Activated T-helper 2 cell treated with anti-CD3 and anti-CD28 coated beads, Interferon-gamma antibody, Interleukin-2, Interleukin-4, amounts not matched to agents 10 μg/mL and 5 μg/mL and 100 μg/mL, durations not matched to agents 14 hours and 24 hours and 36 hours (primary cell): ENCODE measurements at regions not wholly inside any gene's neighbourhood (a gene's known extent, or its start where the extent isn't known, plus 50 kb on each side); places are given as distances from the start of the nearest gene placed in this dataset.
"Not testable (repeated sequence)": the region's sequence is repeated elsewhere in the genome, so short reads cannot be mapped to it uniquely, and the experiment has no call there.

Experiments
- DNase-seq: peaks from one replicate; pipeline ENCODE4 v3.0.0; 2021; ENCODE audit warnings: low spot score
- H3K27ac Mint-ChIP-seq: one replicate; pipeline ENCODE4 v1.8.0; 2021; ENCODE audit warnings: mixed read lengths
- H3K27me3 Mint-ChIP-seq: one replicate; pipeline ENCODE4 v1.8.0; 2021; ENCODE audit warnings: low read depth, mixed read lengths
- H3K36me3 Mint-ChIP-seq: one replicate; pipeline ENCODE4 v1.8.0; 2021; ENCODE audit warnings: low read depth, mixed read lengths
- H3K4me1 Mint-ChIP-seq: one replicate; pipeline ENCODE4 v1.8.0; 2021; ENCODE audit warnings: low read depth, mixed read lengths
- H3K4me3 Mint-ChIP-seq: one replicate; pipeline ENCODE4 v1.8.0; 2021; ENCODE audit warnings: low read depth, mild to moderate bottlenecking, moderate library complexity, mixed read lengths
- H3K9me3 Mint-ChIP-seq: one replicate; pipeline ENCODE4 v1.8.0; 2021; ENCODE audit warnings: mixed read lengths
- intact Hi-C: fragments of 100-400 bp; cut with micrococcal nuclease; formaldehyde crosslinking; loops from one replicate; pipeline ENCODE4 v1.15.1; 2023

DNA sequence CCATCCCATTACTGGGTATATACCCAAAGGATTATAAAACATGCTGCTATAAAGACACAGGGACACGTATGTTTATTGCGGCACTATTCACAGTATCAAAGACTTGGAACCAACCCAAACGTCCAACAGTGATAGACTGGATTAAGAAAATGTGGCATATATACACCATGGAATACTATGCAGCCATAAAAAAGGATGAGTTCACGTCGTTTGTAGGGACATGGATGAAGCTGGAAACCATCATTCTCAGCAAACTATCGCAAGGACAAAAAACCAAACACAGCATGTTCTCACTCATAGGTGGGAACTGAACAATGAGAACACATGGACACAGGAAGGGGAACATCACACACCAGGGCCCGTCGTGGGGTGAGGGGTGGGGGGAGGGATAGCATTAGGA is 106.1 kb downstream of the CHD1L start:
- H3K4me3 Mint-ChIP-seq, H3K27ac Mint-ChIP-seq, H3K9me3 Mint-ChIP-seq, H3K4me1 Mint-ChIP-seq, DNase-seq, H3K36me3 Mint-ChIP-seq, H3K27me3 Mint-ChIP-seq, intact Hi-C loops: not testable (repeated sequence)

DNA sequence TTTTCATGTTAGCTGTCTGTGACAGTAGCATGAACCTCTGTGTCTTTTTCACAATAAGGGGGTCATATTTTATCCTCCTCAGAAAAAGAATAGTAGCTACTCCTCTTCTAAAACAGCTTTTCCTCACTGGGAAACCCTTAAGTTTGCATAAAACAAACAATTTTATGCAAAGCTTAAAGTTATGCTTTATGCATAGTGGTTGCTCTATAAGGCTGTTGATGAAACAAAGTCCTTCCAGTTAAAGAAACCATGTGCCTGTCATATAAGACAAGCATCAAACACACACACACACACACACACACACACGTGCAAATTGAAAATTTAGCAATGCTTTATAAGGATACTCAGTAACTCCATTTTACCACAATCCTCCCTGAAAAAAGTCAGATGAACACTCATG is 107.0 kb downstream of the CHD1L start:
- H3K9me3 Mint-ChIP-seq, result no peaks in the 10 kb centered on the region
- DNase-seq, result no peak

GRCh38 chr1:147351140-147351835 is 108.8 kb downstream of the CHD1L start:
- peaks cover 2% of the 10 kb centered on the region for H3K27me3 Mint-ChIP-seq
- no peak overlapping the region for H3K27ac Mint-ChIP-seq
- no peaks in the 10 kb centered on the region for H3K36me3 Mint-ChIP-seq
- no peaks in the 10 kb centered on the region for H3K4me1 Mint-ChIP-seq
- no peaks in the 10 kb centered on the region for H3K9me3 Mint-ChIP-seq
- intact Hi-C loops, result no loop called here
- DNase-seq, result no peak
- no peak overlapping the region for H3K4me3 Mint-ChIP-seq

More for the DNA sequence above, 107.0 kb downstream of the CHD1L start:
- H3K4me3 Mint-ChIP-seq, result no peak overlapping the region
- H3K4me1 Mint-ChIP-seq, result no peaks in the 10 kb centered on the region
- intact Hi-C loops, result no loop called here
- H3K36me3 Mint-ChIP-seq, result no peaks in the 10 kb centered on the region
- peaks cover 7% of the 10 kb centered on the region for H3K27me3 Mint-ChIP-seq
- no peak overlapping the region for H3K27ac Mint-ChIP-seq

DNA sequence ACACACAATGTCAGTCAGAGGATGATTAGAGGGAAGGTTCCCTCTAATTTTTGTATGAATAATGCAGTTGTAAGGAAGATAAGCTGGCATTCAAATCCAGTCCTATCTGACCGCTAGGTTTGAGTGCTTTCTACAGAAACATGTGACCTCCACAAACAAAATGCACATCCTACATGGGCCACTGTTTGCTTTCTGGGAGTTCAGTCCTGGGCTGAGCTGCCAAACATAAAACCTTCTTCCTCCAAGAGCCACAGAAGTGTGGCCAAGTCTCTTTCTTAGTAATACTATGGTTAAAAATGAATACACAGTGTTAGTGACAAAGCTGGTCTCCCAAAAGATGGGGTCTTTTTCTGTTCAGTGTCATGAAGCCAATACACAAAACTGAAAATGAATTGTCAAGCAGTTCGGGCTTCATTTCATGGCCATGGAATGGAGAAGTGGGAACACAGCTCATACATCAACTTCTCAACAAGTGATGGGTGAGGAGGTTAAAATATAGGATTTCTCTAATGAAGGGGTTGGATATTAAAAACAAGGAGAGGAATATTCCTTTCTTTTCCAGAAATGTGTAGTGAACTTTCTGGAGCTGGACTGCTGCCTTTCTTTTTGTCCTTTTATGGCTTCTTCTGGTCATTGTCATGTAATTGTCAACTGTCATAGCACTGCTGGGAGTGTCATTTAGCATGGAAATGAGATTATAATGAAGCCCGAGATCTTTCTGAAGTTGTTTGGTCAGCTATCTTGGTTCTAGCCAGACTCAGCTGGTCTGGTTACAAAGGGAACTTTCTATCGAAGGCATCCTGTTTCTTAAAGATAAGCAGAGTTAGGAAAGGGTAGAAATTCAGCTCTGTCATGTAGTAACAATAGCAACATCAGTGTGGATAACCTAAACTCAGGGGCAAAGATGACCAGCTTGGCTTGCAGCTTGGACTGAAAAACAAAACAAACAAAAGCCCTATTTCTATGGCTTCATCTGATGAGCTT is 135.1 kb downstream of the CHD1L start:
- H3K9me3 Mint-ChIP-seq, result peaks cover 13% of the 10 kb centered on the region
- no peaks in the 10 kb centered on the region for H3K36me3 Mint-ChIP-seq
- H3K27ac Mint-ChIP-seq, result no peak overlapping the region
- intact Hi-C loops, result no loop called here
- H3K4me3 Mint-ChIP-seq, result no peak overlapping the region
- no peaks in the 10 kb centered on the region for H3K27me3 Mint-ChIP-seq
- no peak for DNase-seq
- H3K4me1 Mint-ChIP-seq, result no peaks in the 10 kb centered on the region

DNA sequence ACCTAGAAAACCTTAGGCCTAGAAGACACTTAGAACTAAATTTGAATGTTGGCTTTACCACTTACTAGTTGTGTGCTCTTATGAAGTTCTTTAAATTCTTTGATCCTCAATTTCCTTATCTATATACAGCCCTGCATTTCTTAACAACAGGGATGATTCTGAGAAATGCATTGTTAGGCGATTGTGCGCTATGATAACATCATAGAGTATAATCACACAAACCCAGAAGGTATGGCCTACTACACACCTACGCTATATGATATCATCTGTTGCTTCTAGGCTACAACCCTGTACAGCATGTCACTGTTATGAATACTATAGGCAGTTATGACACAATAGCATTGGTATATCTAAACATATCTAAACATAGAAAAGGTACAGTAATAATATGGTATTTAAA is 137.4 kb downstream of the CHD1L start:
- intact Hi-C loops, result no loop called here
- Mint-ChIP-seq H3K4me3 (no peak overlapping the region), H3K36me3 (no peaks in the 10 kb centered on the region), H3K27ac (no peak overlapping the region), H3K4me1 (no peaks in the 10 kb centered on the region), H3K27me3 (peaks cover 9% of the 10 kb centered on the region), H3K9me3 (no peaks in the 10 kb centered on the region)
- no peak for DNase-seq

GRCh38 chr1:147384804-147385203 is 142.3 kb downstream of the CHD1L start:
- peaks cover 17% of the 10 kb centered on the region for H3K27me3 Mint-ChIP-seq
- H3K4me3 Mint-ChIP-seq, result no peak overlapping the region
- no peaks in the 10 kb centered on the region for H3K9me3 Mint-ChIP-seq
- H3K36me3 Mint-ChIP-seq, result no peaks in the 10 kb centered on the region
- H3K27ac Mint-ChIP-seq, result no peak overlapping the region
- no peak for DNase-seq
- H3K4me1 Mint-ChIP-seq, result no peaks in the 10 kb centered on the region
- intact Hi-C loops, result no loop called here

- Mint-ChIP-seq H3K36me3 (no peaks in the 10 kb centered on the region), H3K27me3 (peaks cover 22% of the 10 kb centered on the region), H3K9me3 (no peaks in the 10 kb centered on the region), H3K4me3 (no peak overlapping the region), H3K27ac (no peak overlapping the region), H3K4me1 (no peaks in the 10 kb centered on the region)
- DNase-seq, result no peak
- intact Hi-C loops, result no loop called here
Measured at GRCh38 chr1:147388969-147389368, 146.5 kb downstream of the CHD1L start.

- DNase-seq, result no peak
- Mint-ChIP-seq H3K36me3 (no peaks in the 10 kb centered on the region), H3K9me3 (no peaks in the 10 kb centered on the region), H3K4me3 (no peak overlapping the region), H3K27me3 (peaks cover 18% of the 10 kb centered on the region), H3K4me1 (no peaks in the 10 kb centered on the region), H3K27ac (no peak overlapping the region)
- intact Hi-C loops, result loop anchor here (2.0 kb wide), 1 partner anchor 117 kb away; no protein-coding TSS in a partner anchor
Measured at GRCh38 chr1:147389532-147390184, 147.2 kb downstream of the CHD1L start.

DNA sequence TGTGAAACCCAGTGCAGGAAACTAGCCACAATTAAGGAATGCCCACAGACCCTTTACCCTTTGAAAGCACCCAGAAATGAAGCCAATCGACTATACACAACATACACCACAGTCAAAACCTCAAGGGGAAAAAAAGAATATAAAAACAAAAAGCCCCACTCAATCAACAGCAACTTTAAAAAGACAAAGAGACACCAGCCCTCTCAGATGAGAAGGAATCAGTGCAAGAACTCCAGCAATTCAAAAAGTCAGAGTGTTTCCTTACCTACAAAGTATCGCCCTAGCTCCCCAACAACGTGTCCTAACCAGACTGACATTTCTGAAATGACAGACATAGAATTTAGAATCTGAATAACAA is 147.7 kb downstream of the CHD1L start:
- intact Hi-C loops, result loop anchor here (2.0 kb wide), 1 partner anchor 117 kb away; no protein-coding TSS in a partner anchor
- Mint-ChIP-seq H3K9me3 (no peaks in the 10 kb centered on the region), H3K4me3 (no peak overlapping the region), H3K36me3 (no peaks in the 10 kb centered on the region), H3K27ac (no peak overlapping the region), H3K27me3 (peaks cover 14% of the 10 kb centered on the region), H3K4me1 (no peaks in the 10 kb centered on the region)
- DNase-seq, result no peak

DNA sequence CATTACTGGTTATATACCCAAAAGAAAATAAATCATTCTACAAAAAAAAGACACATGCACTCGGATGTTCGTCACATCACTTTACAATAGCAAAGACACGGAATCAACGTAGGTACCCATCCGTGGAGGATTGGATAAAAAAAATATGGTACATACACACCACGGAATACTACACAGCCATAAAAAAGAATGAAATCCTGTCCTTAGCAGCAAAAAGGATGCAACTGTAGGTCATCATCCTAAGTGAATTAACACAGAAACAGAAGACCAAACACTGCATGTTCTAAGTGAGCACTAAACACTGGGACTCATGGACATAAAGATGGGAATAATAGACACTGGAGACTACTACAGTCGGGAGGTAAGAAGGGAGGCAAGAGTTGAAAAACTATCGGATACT is 148.6 kb downstream of the CHD1L start:
- intact Hi-C loops, result loop anchor here (2.0 kb wide), 1 partner anchor 118 kb away; no protein-coding TSS in a partner anchor

GRCh38 chr1:147402326-147403045 is 138.8 kb upstream of the BCL9 start:
- H3K9me3 Mint-ChIP-seq, intact Hi-C loops, H3K27ac Mint-ChIP-seq, H3K36me3 Mint-ChIP-seq, DNase-seq, H3K4me3 Mint-ChIP-seq, H3K4me1 Mint-ChIP-seq: not testable (repeated sequence)
- H3K27me3 Mint-ChIP-seq, result peaks cover 13% of the 10 kb centered on the region

More for the DNA sequence above, 148.6 kb downstream of the CHD1L start:
- Mint-ChIP-seq H3K27ac (no peak overlapping the region), H3K9me3 (no peaks in the 10 kb centered on the region), H3K4me1 (no peaks in the 10 kb centered on the region), H3K27me3 (peaks cover 14% of the 10 kb centered on the region), H3K36me3 (no peaks in the 10 kb centered on the region), H3K4me3 (no peak overlapping the region)
- DNase-seq, result no peak

DNA sequence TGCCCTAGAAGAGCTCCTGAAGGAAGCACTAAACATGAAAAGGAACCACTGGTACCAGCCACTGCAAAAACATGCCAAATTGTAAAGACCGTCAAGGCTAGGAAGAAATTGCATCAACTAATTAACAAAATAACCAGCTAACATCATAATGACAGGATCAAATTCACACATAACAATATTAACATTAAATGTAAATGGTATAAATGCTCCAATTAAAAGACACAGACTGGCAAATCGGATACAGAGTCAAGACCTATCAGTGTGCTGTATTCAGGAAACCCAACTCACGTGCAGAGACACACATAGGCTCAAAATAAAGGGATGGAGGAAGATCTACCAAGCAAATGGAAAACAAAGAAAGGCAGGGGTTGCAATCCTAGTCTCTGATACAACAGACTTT is 137.0 kb upstream of the BCL9 start:
- H3K4me1 Mint-ChIP-seq, intact Hi-C loops, H3K9me3 Mint-ChIP-seq, H3K27ac Mint-ChIP-seq, H3K36me3 Mint-ChIP-seq, H3K27me3 Mint-ChIP-seq, H3K4me3 Mint-ChIP-seq, DNase-seq: not testable (repeated sequence)
